Activated CD4-positive, alpha-beta T cell treated with anti-CD3 and anti-CD28 coated beads, Interleukin-2, amount 50 U/mL, for 1 hour (primary cell): ENCODE measurements at regions not wholly inside any gene's neighbourhood (a gene's known extent, or its start where the extent isn't known, plus 50 kb on each side); places are given as distances from the start of the nearest gene placed in this dataset.
"Not testable (repeated sequence)": the region's sequence is repeated elsewhere in the genome, so short reads cannot be mapped to it uniquely, and the experiment has no call there.

ENCODE experiments used
- DNase-seq: peaks from one replicate; pipeline ENCODE4 v3.0.0-alpha.2; 2020

- no peak for DNase-seq
Measured at GRCh38 chr9:30771163-30771708, 1613.2 kb upstream of the ACO1 start.

- DNase-seq = no peak
Measured at GRCh38 chr9:30771760-30772159, 1612.7 kb upstream of the ACO1 start.

- DNase-seq = no peak
Measured at GRCh38 chr9:30773427-30773826, 1611.0 kb upstream of the ACO1 start.

GRCh38 chr9:30774326-30774725 lies 1610.1 kb upstream of the ACO1 start:
- no peak for DNase-seq

GRCh38 chr9:30775236-30775635 lies 1609.2 kb upstream of the ACO1 start:
- DNase-seq = no peak

- DNase-seq = no peak
Measured at GRCh38 chr9:30796764-30797163, 1587.7 kb upstream of the ACO1 start.

GRCh38 chr9:30799527-30800101 lies 1584.8 kb upstream of the ACO1 start:
- no peak for DNase-seq

- no peak for DNase-seq
Measured at GRCh38 chr9:30800421-30800820, 1584.0 kb upstream of the ACO1 start.

GRCh38 chr9:30812821-30813220 lies 1571.6 kb upstream of the ACO1 start:
- no peak for DNase-seq

- DNase-seq = no peak
Measured at GRCh38 chr9:30815585-30815984, 1568.9 kb upstream of the ACO1 start.

GRCh38 chr9:30845136-30845535 lies 1539.3 kb upstream of the ACO1 start:
- no peak for DNase-seq

GRCh38 chr9:30846651-30847050 lies 1537.8 kb upstream of the ACO1 start:
- no peak for DNase-seq

GRCh38 chr9:30851600-30851999 lies 1532.8 kb upstream of the ACO1 start:
- DNase-seq = no peak

GRCh38 chr9:30900706-30901105 lies 1483.7 kb upstream of the ACO1 start:
- no peak for DNase-seq

GRCh38 chr9:30913331-30913730 lies 1471.1 kb upstream of the ACO1 start:
- no peak for DNase-seq

- DNase-seq = no peak
Measured at GRCh38 chr9:30915451-30915850, 1469.0 kb upstream of the ACO1 start.

GRCh38 chr9:30925126-30925525 lies 1459.3 kb upstream of the ACO1 start:
- no peak for DNase-seq

- DNase-seq = no peak
Measured at GRCh38 chr9:30925635-30926034, 1458.8 kb upstream of the ACO1 start.

- DNase-seq = no peak
Measured at GRCh38 chr9:30928045-30928444, 1456.4 kb upstream of the ACO1 start.

GRCh38 chr9:30932226-30932625 lies 1452.2 kb upstream of the ACO1 start:
- no peak for DNase-seq

GRCh38 chr9:30935730-30936129 lies 1448.7 kb upstream of the ACO1 start:
- no peak for DNase-seq

- DNase-seq = no peak
Measured at GRCh38 chr9:30937106-30937505, 1447.3 kb upstream of the ACO1 start.

- not testable (repeated sequence) for DNase-seq
Measured at GRCh38 chr9:30942852-30943251, 1441.6 kb upstream of the ACO1 start.

- DNase-seq = no peak
Measured at GRCh38 chr9:30943446-30944224, 1440.8 kb upstream of the ACO1 start.

GRCh38 chr9:30944225-30944569 lies 1440.2 kb upstream of the ACO1 start:
- DNase-seq = no peak
